ENCODE measurements at regions not wholly inside any gene's neighbourhood (a gene's known extent, or its start where the extent isn't known, plus 50 kb on each side); places are given as distances from the start of the nearest gene placed in this dataset.

DNA sequence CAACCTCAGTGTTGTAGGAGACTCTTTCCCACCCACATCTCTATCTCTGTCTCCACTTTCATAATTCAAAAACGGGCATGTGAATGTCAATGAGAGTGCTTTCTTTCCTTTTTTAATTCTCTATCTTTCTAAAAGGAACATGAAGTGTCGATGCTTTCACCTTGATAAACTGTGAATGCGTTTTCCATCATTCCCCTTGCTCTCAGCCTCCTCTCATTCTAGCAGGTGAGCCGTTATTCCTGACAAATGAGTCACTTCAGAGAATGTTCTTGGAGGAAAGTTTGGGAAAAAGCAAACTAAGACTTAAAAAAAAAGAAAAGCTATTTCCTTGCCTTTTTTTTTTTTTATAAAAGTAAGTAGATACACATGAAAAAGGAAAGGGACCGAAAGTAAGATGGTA, 226.0 kb upstream of the C1orf87 start:
- no peak for FAIRE-seq
- TF ChIP-seq TAF1 (IDR thresholded peaks at IDR 0.05; ENCODE audit: borderline replicate concordance, low read depth, low read length) (no peak), POLR2A (IDR thresholded peaks at IDR 0.05; ENCODE audit: low read depth, low read length) (no peak), POLR2AphosphoS5 (IDR thresholded peaks at IDR 0.05; ENCODE audit: low read depth, low read length) (no peak)
- no peak for DNase-seq (ENCODE audit: insufficient read length)

GRCh38 chr1:60298290-60298689, 224.7 kb upstream of the C1orf87 start:
- DNase-seq (ENCODE audit: insufficient read length) (no peak), FAIRE-seq (no peak)
- TF ChIP-seq TAF1 (IDR thresholded peaks at IDR 0.05; ENCODE audit: borderline replicate concordance, low read depth, low read length) (no peak), POLR2A (IDR thresholded peaks at IDR 0.05; ENCODE audit: low read depth, low read length) (no peak), POLR2AphosphoS5 (IDR thresholded peaks at IDR 0.05; ENCODE audit: low read depth, low read length) (no peak)

DNA sequence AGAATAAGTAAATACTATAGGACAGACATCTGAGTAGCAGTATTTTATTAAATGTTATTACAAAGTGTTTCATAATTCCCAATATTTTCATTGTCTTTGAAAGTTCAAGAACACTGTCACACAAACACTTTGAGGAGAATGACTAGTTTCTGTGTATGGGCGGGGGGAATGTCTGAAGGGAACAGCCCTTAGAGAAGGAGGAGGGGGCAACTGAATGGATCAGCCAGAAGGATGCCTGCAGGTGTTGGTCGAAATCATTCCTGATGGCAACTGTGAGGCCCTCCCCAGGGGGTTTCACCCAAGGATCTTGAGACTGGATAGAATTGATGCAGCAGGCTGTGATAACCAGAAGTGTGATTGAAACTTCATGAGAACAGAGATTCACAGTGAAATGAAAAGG, 223.2 kb upstream of the C1orf87 start:
- no peak for DNase-seq (ENCODE audit: insufficient read length)
- FAIRE-seq: no peak

DNA sequence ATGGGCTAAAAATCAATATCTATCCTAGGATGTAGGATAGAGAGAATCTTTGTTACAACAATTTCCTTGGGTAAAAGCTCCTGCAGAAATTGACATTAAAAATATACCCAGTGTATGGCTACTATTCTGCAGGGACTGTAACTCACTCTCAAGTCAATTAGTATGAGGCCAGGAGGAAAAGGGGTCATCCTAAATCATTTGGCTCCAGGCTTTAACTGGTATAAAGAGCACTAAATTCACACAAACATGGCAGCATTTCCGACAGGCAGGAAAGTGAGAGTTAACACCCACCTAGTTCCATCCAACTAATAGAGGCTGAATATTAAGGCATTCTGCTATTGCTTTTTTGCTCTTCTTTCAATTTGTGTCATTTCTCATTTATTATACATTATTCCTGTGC, 218.6 kb upstream of the C1orf87 start:
- TF ChIP-seq TAF1 (IDR thresholded peaks at IDR 0.05; ENCODE audit: borderline replicate concordance, low read depth, low read length) (no peak), POLR2AphosphoS5 (IDR thresholded peaks at IDR 0.05; ENCODE audit: low read depth, low read length) (no peak), POLR2A (IDR thresholded peaks at IDR 0.05; ENCODE audit: low read depth, low read length) (no peak)
- FAIRE-seq: no peak
- no peak for DNase-seq (ENCODE audit: insufficient read length)

More for the DNA sequence above, 223.2 kb upstream of the C1orf87 start:
- TF ChIP-seq POLR2A (IDR thresholded peaks at IDR 0.05; ENCODE audit: low read depth, low read length) (no peak), POLR2AphosphoS5 (IDR thresholded peaks at IDR 0.05; ENCODE audit: low read depth, low read length) (no peak), TAF1 (IDR thresholded peaks at IDR 0.05; ENCODE audit: borderline replicate concordance, low read depth, low read length) (no peak)

- TF ChIP-seq TAF1 (IDR thresholded peaks at IDR 0.05; ENCODE audit: borderline replicate concordance, low read depth, low read length) (no peak), POLR2AphosphoS5 (IDR thresholded peaks at IDR 0.05; ENCODE audit: low read depth, low read length) (no peak), POLR2A (IDR thresholded peaks at IDR 0.05; ENCODE audit: low read depth, low read length) (no peak)
- FAIRE-seq: no peak
- no peak for DNase-seq (ENCODE audit: insufficient read length)
These were observed 216.8 kb upstream of the C1orf87 start for GRCh38 chr1:60290393-60290792.

DNA sequence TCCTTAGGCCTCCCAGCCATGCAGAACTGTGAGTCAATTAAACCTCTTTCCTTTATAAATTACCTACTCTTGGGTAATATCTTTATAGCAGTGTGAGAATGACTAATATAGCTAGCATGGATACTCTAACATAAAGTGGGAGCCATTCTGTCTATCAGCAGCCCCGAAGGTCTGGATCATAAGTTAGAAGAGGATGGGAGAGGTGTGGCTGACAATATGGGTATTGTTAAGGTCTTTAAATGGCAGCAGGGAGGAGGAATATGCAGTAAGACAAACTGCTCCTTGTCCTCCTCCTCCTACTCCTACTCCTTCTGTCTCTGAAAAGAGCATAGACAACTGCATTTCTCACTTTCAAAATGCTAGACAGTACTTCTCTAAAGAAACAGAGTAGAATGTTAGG, 214.0 kb upstream of the C1orf87 start:
- FAIRE-seq: no peak
- DNase-seq (ENCODE audit: insufficient read length): no peak
- no peak for TF ChIP-seq POLR2A (IDR thresholded peaks at IDR 0.05; ENCODE audit: low read depth, low read length)
- no peak for TF ChIP-seq POLR2AphosphoS5 (IDR thresholded peaks at IDR 0.05; ENCODE audit: low read depth, low read length)
- TF ChIP-seq TAF1 (IDR thresholded peaks at IDR 0.05; ENCODE audit: borderline replicate concordance, low read depth, low read length): no peak

GRCh38 chr1:60283690-60284089, 210.1 kb upstream of the C1orf87 start:
- DNase-seq (ENCODE audit: insufficient read length) (no peak), FAIRE-seq (no peak)
- TF ChIP-seq TAF1 (IDR thresholded peaks at IDR 0.05; ENCODE audit: borderline replicate concordance, low read depth, low read length) (no peak), POLR2A (IDR thresholded peaks at IDR 0.05; ENCODE audit: low read depth, low read length) (no peak), POLR2AphosphoS5 (IDR thresholded peaks at IDR 0.05; ENCODE audit: low read depth, low read length) (no peak)

- FAIRE-seq: no peak
- DNase-seq (ENCODE audit: insufficient read length): peak; percentile 5
- no peak for TF ChIP-seq POLR2AphosphoS5 (IDR thresholded peaks at IDR 0.05; ENCODE audit: low read depth, low read length)
- no peak for TF ChIP-seq POLR2A (IDR thresholded peaks at IDR 0.05; ENCODE audit: low read depth, low read length)
- no peak for TF ChIP-seq TAF1 (IDR thresholded peaks at IDR 0.05; ENCODE audit: borderline replicate concordance, low read depth, low read length)
These were observed 207.9 kb upstream of the C1orf87 start for GRCh38 chr1:60281360-60281932.

DNA sequence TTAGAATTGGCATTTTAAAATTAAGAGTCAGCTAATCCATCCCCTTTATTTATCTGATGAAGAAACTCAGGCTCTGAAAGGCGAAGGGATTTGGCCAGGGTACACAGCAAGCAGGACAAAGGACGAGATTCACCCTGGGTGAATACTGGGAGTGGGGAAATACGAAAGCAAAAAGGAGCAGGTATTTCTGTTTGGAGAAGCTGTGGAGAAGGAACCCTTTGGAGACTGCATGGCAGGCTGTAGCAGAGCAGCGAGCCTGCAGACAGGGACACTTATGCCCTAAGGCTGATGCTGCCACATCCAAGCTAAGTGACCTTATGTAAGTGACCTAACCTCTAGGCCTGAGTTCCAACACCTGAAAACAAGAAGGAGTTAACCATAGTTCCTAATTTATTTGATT, 207.2 kb upstream of the C1orf87 start:
- DNase-seq (ENCODE audit: insufficient read length) (no peak), FAIRE-seq (no peak)
- no peak for TF ChIP-seq POLR2AphosphoS5 (IDR thresholded peaks at IDR 0.05; ENCODE audit: low read depth, low read length)
- no peak for TF ChIP-seq TAF1 (IDR thresholded peaks at IDR 0.05; ENCODE audit: borderline replicate concordance, low read depth, low read length)
- no peak for TF ChIP-seq POLR2A (IDR thresholded peaks at IDR 0.05; ENCODE audit: low read depth, low read length)

DNA sequence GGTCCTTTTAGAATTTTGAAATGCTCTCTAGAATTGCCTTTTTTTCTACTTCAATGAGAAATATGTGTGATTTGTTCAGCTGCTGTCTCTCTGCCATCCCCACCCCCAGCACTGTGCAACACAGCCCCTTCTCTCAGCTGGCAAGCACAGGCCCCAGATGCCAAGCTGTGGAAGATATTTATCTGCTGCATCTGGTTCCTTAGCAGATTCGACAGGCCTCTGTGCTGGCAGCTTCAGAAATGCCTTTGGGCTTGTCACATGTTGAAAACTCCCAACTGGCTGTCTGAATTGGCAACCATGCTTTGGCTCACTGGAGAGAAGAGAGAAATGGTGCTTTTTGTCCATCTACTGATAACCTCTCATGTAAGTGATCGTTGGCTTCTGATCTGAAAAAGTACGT, 206.7 kb upstream of the C1orf87 start:
- no peak for DNase-seq (ENCODE audit: insufficient read length)
- no peak for FAIRE-seq
- no peak for TF ChIP-seq POLR2AphosphoS5 (IDR thresholded peaks at IDR 0.05; ENCODE audit: low read depth, low read length)
- TF ChIP-seq POLR2A (IDR thresholded peaks at IDR 0.05; ENCODE audit: low read depth, low read length): no peak
- no peak for TF ChIP-seq TAF1 (IDR thresholded peaks at IDR 0.05; ENCODE audit: borderline replicate concordance, low read depth, low read length)

DNA sequence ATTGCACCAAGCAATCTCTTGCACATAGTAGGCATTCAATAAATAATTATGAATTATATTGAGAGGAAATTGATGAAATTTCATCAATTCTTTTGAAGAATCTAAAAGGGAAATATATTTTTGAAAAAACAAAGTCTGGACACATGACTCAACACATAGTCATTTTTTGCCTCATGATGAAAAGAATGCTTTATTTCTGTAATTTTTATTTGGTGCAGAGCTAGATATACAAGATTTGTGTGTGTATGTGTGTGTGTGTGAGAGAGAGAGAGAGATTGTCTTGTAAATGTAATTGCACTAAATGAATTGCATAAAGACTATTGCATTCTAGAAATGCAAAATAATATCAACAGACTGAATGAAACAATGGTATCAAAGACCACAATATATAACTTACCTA, 206.2 kb upstream of the C1orf87 start:
- DNase-seq (ENCODE audit: insufficient read length) (no peak), FAIRE-seq (no peak)
- TF ChIP-seq POLR2AphosphoS5 (IDR thresholded peaks at IDR 0.05; ENCODE audit: low read depth, low read length) (no peak), POLR2A (IDR thresholded peaks at IDR 0.05; ENCODE audit: low read depth, low read length) (no peak), TAF1 (IDR thresholded peaks at IDR 0.05; ENCODE audit: borderline replicate concordance, low read depth, low read length) (no peak)

- TF ChIP-seq TAF1 (IDR thresholded peaks at IDR 0.05; ENCODE audit: borderline replicate concordance, low read depth, low read length) (no peak), POLR2AphosphoS5 (IDR thresholded peaks at IDR 0.05; ENCODE audit: low read depth, low read length) (no peak), POLR2A (IDR thresholded peaks at IDR 0.05; ENCODE audit: low read depth, low read length) (no peak)
- no peak for FAIRE-seq
- no peak for DNase-seq (ENCODE audit: insufficient read length)
These were observed 203.7 kb upstream of the C1orf87 start for GRCh38 chr1:60277269-60277668.

Measured in GM12892 (cell line).